ENCODE measurements at regions not wholly inside any gene's neighbourhood (a gene's known extent, or its start where the extent isn't known, plus 50 kb on each side); places are given as distances from the start of the nearest gene placed in this dataset.

- no peak for DNase-seq (ENCODE audit: low spot score)
These were observed 1232.0 kb downstream of the KCNT2 start for GRCh38 chr1:195376190-195376589.

GRCh38 chr1:195373856-195374255 is 1234.4 kb downstream of the KCNT2 start:
- DNase-seq (ENCODE audit: low spot score) = no peak

- DNase-seq (ENCODE audit: low spot score) = no peak
These were observed 1263.1 kb downstream of the KCNT2 start for GRCh38 chr1:195345149-195345548.

- DNase-seq (ENCODE audit: low spot score) = no peak
These were observed 1270.6 kb downstream of the KCNT2 start for GRCh38 chr1:195337646-195338045.

GRCh38 chr1:195336812-195337211 is 1271.4 kb downstream of the KCNT2 start:
- no peak for DNase-seq (ENCODE audit: low spot score)

- no peak for DNase-seq (ENCODE audit: low spot score)
These were observed 1272.7 kb downstream of the KCNT2 start for GRCh38 chr1:195335541-195335940.

GRCh38 chr1:195332102-195332501 is 1276.1 kb downstream of the KCNT2 start:
- no peak for DNase-seq (ENCODE audit: low spot score)

GRCh38 chr1:195328681-195329080 is 1279.6 kb downstream of the KCNT2 start:
- DNase-seq (ENCODE audit: low spot score) = no peak

GRCh38 chr1:195328102-195328501 is 1280.1 kb downstream of the KCNT2 start:
- no peak for DNase-seq (ENCODE audit: low spot score)

GRCh38 chr1:195327361-195327760 is 1280.9 kb downstream of the KCNT2 start:
- DNase-seq (ENCODE audit: low spot score) = no peak

- no peak for DNase-seq (ENCODE audit: low spot score)
These were observed 1281.9 kb downstream of the KCNT2 start for GRCh38 chr1:195326325-195326724.

GRCh38 chr1:195325181-195325580 is 1283.1 kb downstream of the KCNT2 start:
- no peak for DNase-seq (ENCODE audit: low spot score)

GRCh38 chr1:195306281-195306680 is 1302.0 kb downstream of the KCNT2 start:
- DNase-seq (ENCODE audit: low spot score) = no peak

GRCh38 chr1:195294911-195295310 is 1313.3 kb downstream of the KCNT2 start:
- no peak for DNase-seq (ENCODE audit: low spot score)

- no peak for DNase-seq (ENCODE audit: low spot score)
These were observed 1329.6 kb downstream of the KCNT2 start for GRCh38 chr1:195278644-195279043.

- no peak for DNase-seq (ENCODE audit: low spot score)
These were observed 1332.5 kb downstream of the KCNT2 start for GRCh38 chr1:195275710-195276109.

GRCh38 chr1:195251900-195252299 is 1356.3 kb downstream of the KCNT2 start:
- DNase-seq (ENCODE audit: low spot score) = no peak

GRCh38 chr1:195243492-195243891 is 1364.7 kb downstream of the KCNT2 start:
- no peak for DNase-seq (ENCODE audit: low spot score)

- DNase-seq (ENCODE audit: low spot score) = no peak
These were observed 1367.2 kb downstream of the KCNT2 start for GRCh38 chr1:195241066-195241465.

GRCh38 chr1:195238313-195238712 is 1369.9 kb downstream of the KCNT2 start:
- no peak for DNase-seq (ENCODE audit: low spot score)

GRCh38 chr1:195236991-195237889 is 1371.0 kb downstream of the KCNT2 start:
- DNase-seq (ENCODE audit: low spot score) = no peak

GRCh38 chr1:195218428-195219212 is 1389.6 kb downstream of the KCNT2 start:
- no peak for DNase-seq (ENCODE audit: low spot score)

GRCh38 chr1:195202241-195202640 is 1406.0 kb downstream of the KCNT2 start:
- no peak for DNase-seq (ENCODE audit: low spot score)
